Upper lobe of right lung (tissue), 1 donor: ENCODE measurements at regions not wholly inside any gene's neighbourhood (a gene's known extent, or its start where the extent isn't known, plus 50 kb on each side); places are given as distances from the start of the nearest gene placed in this dataset.

ENCODE experiments used
- ATAC-seq: fragments of 200-7000 bp; cut with Tn5 transposase; one replicate; pipeline ENCODE4 v1.9.1; 2020; ENCODE audit warnings: mild to moderate bottlenecking, moderate library complexity
- DNase-seq: peaks from one replicate; pipeline ENCODE4 v3.0.0-alpha.2; 2020
- H3K27ac ChIP-seq: fragments of 200-600 bp; one replicate; pipeline ENCODE4 v1.8.0; 2022
- H3K27me3 ChIP-seq: fragments of 200-600 bp; one replicate; pipeline ENCODE4 v1.8.0; 2022; ENCODE audit warnings: mild to moderate bottlenecking
- H3K36me3 ChIP-seq: fragments of 200-600 bp; one replicate; pipeline ENCODE4 v1.8.0; 2022
- H3K4me1 ChIP-seq: fragments of 200-600 bp; one replicate; pipeline ENCODE4 v1.8.0; 2022
- H3K4me3 ChIP-seq: fragments of 200-600 bp; one replicate; pipeline ENCODE4 v1.8.0; 2022; ENCODE audit warnings: mild to moderate bottlenecking
- H3K9me3 ChIP-seq: fragments of 200-600 bp; one replicate; pipeline ENCODE4 v1.8.0; 2022
- CTCF ChIP-seq: fragments of 200-600 bp; IDR thresholded peaks from one replicate; pipeline ENCODE4 v1.8.0; 2022; ENCODE audit warnings: antibody characterized with exemption
- intact Hi-C: fragments of 100-400 bp; cut with DNase I; formaldehyde crosslinking; loops from one replicate; pipeline ENCODE4 v1.11.0; 2022
- donor health status: DM: no; HTN: yes; CAD: no; lungs with severe emphysema.

DNA sequence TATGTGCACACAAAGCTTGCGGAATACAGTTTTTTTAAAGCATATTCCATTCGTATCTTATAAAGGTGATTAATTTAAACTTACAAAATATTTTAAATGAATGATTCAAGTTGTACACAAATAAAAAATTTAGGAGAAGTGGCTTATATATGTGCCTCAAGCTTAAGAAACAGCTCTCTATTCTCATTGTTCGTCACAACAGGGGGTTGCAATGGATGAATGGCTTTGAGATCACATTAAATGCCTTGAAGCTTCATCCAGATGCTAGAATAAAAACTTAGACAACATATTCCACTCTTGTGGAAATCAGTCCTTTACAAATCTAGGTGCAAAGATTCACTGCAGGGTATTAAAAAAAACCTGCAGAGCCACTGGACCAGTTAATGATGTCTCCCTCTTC, 303.9 kb upstream of the LRFN5 start:
- no peak for TF ChIP-seq CTCF
- Histone ChIP-seq H3K27ac (no peak overlapping the region), H3K4me3 (no peak overlapping the region), H3K4me1 (no peaks in the 10 kb centered on the region), H3K36me3 (no peaks in the 10 kb centered on the region), H3K9me3 (no peaks in the 10 kb centered on the region), H3K27me3 (no peaks in the 10 kb centered on the region)
- intact Hi-C loops, result no loop called here
- DNase-seq (no peak), ATAC-seq (no peak)

DNA sequence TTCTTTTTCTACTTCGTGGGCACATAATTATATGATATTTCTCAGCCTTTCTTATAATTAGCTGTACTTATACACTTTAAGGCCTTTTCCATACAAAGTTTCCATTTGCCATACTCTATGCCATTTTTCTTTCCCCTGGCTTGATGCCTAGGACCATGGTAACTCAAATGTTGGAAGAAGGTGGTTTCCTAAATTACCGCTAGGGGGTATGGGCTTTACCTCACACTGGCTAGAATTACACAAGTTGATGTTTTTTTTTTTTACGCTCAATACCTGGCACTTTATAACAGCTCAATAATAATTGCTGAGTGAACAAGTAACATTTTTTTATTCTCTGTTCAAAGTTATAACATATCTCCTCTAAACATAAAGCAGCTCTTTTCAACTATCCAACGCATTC, 306.8 kb upstream of the LRFN5 start:
- DNase-seq (no peak), ATAC-seq (no peak)
- no peaks in the 10 kb centered on the region for H3K4me1 ChIP-seq
- no peaks in the 10 kb centered on the region for H3K9me3 ChIP-seq
- intact Hi-C loops, result no loop called here
- no peak overlapping the region for H3K4me3 ChIP-seq
- H3K27me3 ChIP-seq, result no peaks in the 10 kb centered on the region
- H3K36me3 ChIP-seq, result no peaks in the 10 kb centered on the region
- TF ChIP-seq CTCF, result no peak
- H3K27ac ChIP-seq, result no peak overlapping the region

DNA sequence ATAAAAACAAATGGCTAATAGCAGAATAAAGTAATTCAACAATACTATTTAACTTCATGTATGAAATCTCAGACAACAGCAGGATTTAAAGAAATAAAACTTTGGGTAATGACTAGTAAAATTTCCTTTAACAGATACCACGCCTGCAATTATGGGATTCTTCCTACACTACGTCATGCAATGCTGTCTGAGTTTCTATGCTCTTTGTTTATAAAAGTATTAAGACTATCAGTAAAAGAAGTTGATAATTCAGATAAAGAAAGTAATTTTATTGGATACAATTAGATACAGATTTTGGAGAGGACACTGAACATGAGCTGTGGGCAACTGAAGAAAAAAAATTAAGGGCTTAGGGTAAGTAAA, 308.4 kb upstream of the LRFN5 start:
- H3K36me3 ChIP-seq, result no peaks in the 10 kb centered on the region
- no peaks in the 10 kb centered on the region for H3K27me3 ChIP-seq
- TF ChIP-seq CTCF, result no peak
- ATAC-seq, result no peak
- no peaks in the 10 kb centered on the region for H3K9me3 ChIP-seq
- intact Hi-C loops, result no loop called here
- H3K27ac ChIP-seq, result no peak overlapping the region
- no peak for DNase-seq
- no peak overlapping the region for H3K4me3 ChIP-seq
- H3K4me1 ChIP-seq, result no peaks in the 10 kb centered on the region

GRCh38 chr14:41297576-41298327, 308.9 kb upstream of the LRFN5 start:
- Histone ChIP-seq H3K4me1 (no peaks in the 10 kb centered on the region), H3K27me3 (no peaks in the 10 kb centered on the region), H3K27ac (no peak overlapping the region), H3K9me3 (no peaks in the 10 kb centered on the region), H3K4me3 (no peak overlapping the region), H3K36me3 (no peaks in the 10 kb centered on the region)
- TF ChIP-seq CTCF, result no peak
- intact Hi-C loops, result no loop called here
- DNase-seq (no peak), ATAC-seq (no peak)

- no peaks in the 10 kb centered on the region for H3K36me3 ChIP-seq
- DNase-seq (no peak), ATAC-seq (no peak)
- no peak for TF ChIP-seq CTCF
- H3K27ac ChIP-seq, result no peak overlapping the region
- H3K4me1 ChIP-seq, result no peaks in the 10 kb centered on the region
- H3K4me3 ChIP-seq, result no peak overlapping the region
- intact Hi-C loops, result no loop called here
- H3K27me3 ChIP-seq, result no peaks in the 10 kb centered on the region
- no peaks in the 10 kb centered on the region for H3K9me3 ChIP-seq
Observed at GRCh38 chr14:41295734-41296133, 310.9 kb upstream of the LRFN5 start.

DNA sequence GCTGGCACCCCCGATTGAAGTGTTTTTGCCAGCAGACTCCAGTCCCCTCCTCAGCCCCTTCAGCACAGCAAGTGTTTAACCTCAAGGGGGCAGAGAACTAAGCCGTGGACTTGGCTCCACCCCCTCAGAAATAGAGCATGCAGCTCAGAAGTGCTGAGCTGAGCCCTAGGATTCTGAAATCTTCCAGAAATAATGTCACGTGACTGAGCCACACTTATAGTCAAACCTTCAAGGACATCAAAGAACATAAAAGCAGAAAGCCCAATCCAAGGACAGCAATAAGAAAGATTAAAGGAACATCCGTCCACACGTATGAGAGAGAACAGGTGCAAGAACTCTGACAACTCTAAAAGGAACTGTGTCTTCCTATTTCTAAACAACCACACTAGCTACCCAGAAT, 317.7 kb upstream of the LRFN5 start:
- ATAC-seq, result no peak
- no peaks in the 10 kb centered on the region for H3K36me3 ChIP-seq

More for the DNA sequence above, 317.7 kb upstream of the LRFN5 start:
- no peak overlapping the region for H3K4me3 ChIP-seq
- H3K27me3 ChIP-seq, result no peaks in the 10 kb centered on the region
- intact Hi-C loops, result no loop called here
- H3K4me1 ChIP-seq, result no peaks in the 10 kb centered on the region
- no peaks in the 10 kb centered on the region for H3K9me3 ChIP-seq
- no peak overlapping the region for H3K27ac ChIP-seq
- TF ChIP-seq CTCF, result no peak
- no peak for DNase-seq
